ENCODE measurements at regions not wholly inside any gene's neighbourhood (a gene's known extent, or its start where the extent isn't known, plus 50 kb on each side); places are given as distances from the start of the nearest gene placed in this dataset.
A peak's percentile ranks its signal among the peaks of the same experiment; 100 is the strongest.

DNA sequence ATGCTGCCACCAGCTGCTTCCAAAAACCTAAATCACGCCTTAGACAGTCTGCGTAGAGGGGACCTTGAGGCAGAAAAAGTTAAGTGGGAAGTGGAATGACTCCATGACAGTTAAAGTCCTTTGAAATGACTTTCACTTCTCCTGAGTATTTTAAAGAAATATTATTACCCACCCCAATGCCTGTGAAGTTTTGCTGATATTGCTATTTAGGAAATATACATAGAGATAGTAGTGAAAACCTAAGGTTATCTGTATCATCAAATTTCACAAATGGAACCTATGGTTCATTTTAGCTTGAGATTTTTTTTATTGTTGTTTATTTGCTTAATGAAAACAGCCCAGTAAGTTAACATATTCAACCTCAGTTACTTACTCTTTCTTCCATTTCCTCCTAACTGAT lies 182.1 kb upstream of the FBXL4 start (continued):
- TF ChIP-seq CBX5 (IDR thresholded peaks at IDR 0.05; ENCODE audit: borderline replicate concordance, low read depth) (no peak), DIDO1 (tag; IDR thresholded peaks at IDR 0.05; ENCODE audit: low read depth) (no peak), NFYB (IDR thresholded peaks at IDR 0.05; ENCODE audit: extremely low read depth, insufficient read length) (no peak), C11orf30 (IDR thresholded peaks at IDR 0.05; ENCODE audit: low read depth) (0 out of 2 replicates have a peak, but pooled peaks have one; percentile 20), XRCC4 (IDR thresholded peaks at IDR 0.05; ENCODE audit: extremely low read depth, insufficient read depth, insufficient read length) (no peak), ARID3B (CRISPR knock-in tag; IDR thresholded peaks at IDR 0.05; ENCODE audit: borderline replicate concordance) (no peak)
- TF ChIP-seq, protein P1, sequence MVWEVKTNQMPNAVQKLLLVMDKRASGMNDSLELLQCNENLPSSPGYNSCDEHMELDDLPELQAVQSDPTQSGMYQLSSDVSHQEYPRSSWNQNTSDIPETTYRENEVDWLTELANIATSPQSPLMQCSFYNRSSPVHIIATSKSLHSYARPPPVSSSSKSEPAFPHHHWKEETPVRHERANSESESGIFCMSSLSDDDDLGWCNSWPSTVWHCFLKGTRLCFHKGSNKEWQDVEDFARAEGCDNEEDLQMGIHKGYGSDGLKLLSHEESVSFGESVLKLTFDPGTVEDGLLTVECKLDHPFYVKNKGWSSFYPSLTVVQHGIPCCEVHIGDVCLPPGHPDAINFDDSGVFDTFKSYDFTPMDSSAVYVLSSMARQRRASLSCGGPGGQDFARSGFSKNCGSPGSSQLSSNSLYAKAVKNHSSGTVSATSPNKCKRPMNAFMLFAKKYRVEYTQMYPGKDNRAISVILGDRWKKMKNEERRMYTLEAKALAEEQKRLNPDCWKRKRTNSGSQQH (CRISPR knock-in tag; IDR thresholded peaks at IDR 0.05), result no peak

- no peak for DNase-seq (ENCODE audit: extremely low read depth in 1 of 4, low spot score in 3 of 4)
- Histone ChIP-seq H4K20me1 (replicated peaks; ENCODE audit: control insufficient read depth, insufficient read depth, low read length) (no peaks in the 10 kb centered on the region), H3K9me1 (ENCODE audit: control insufficient read depth, insufficient read depth, low read length) (no peaks in the 10 kb centered on the region), H3K4me1 (replicated peaks in 1 of 2; ENCODE audit: control insufficient read depth in 2 of 2, insufficient read depth in 2 of 2, low read length in 2 of 2) (no peaks in the 10 kb centered on the region), H2AFZ (ENCODE audit: low read depth, low read length) (no peak overlapping the region), H3K27ac (ENCODE audit: extremely low read depth, low read depth, low read length) (no peak overlapping the region), H3K4me2 (ENCODE audit: insufficient read depth, low read length) (no peak overlapping the region), H3K27me3 (ENCODE audit: control insufficient read depth in 2 of 2, insufficient read depth in 2 of 2, low read length in 2 of 2) (no peaks in the 10 kb centered on the region), H3K9ac (ENCODE audit: insufficient read depth in 1 of 2, low read depth in 2 of 2, low read length in 2 of 2) (0 out of 4 replicates have a peak overlapping the region, but pooled peaks of 1 of the 2 experiments have one; percentile 17), H3K79me2 (ENCODE audit: control insufficient read depth, insufficient read depth, low read length) (no peaks in the 10 kb centered on the region), H3K9me3 (replicated peaks; ENCODE audit: control insufficient read depth, insufficient read depth, low read depth, low read length) (no peaks in the 10 kb centered on the region), H3K36me3 (ENCODE audit: control insufficient read depth, insufficient read depth, low read length) (no peaks in the 10 kb centered on the region), H3K4me3 (no peak overlapping the region)
- CTCF ChIA-PET (ENCODE audit: low intra/inter-chr PET ratio), result no interaction called here
- WGBS (ENCODE audit: insufficient coverage, low coverage, missing lambda C conversion rate), result 3% methylated on average over 3 of the region's 3 CpGs
- POLR2A ChIA-PET, result interaction anchor here (0.6 kb wide), 1 partner anchor 12 kb away, joined by 3 read pairs; no protein-coding TSS in a partner anchor
- intact Hi-C loops (cut with micrococcal nuclease) (no loop called here), in situ Hi-C loops (cut with MboI) (no loop called here)
- no peak for FAIRE-seq
- ATAC-seq, result no peak
- no peak for TF ChIP-seq NR2F6 (CRISPR knock-in tag; IDR thresholded peaks at IDR 0.05)
- TF ChIP-seq HNRNPL (IDR thresholded peaks at IDR 0.05; ENCODE audit: low read depth, low read length), result no peak
- TF ChIP-seq NFRKB (IDR thresholded peaks at IDR 0.05; ENCODE audit: low read depth), result no peak
- no peak for TF ChIP-seq SIN3A (IDR thresholded peaks at IDR 0.05; ENCODE audit: borderline replicate concordance in 2 of 2, control insufficient read depth in 1 of 2, low read depth in 2 of 2, low read length in 2 of 2)
- TF ChIP-seq ELF4 (CRISPR knock-in tag; IDR thresholded peaks at IDR 0.05), result no peak
- no peak for TF ChIP-seq FOXP1 (CRISPR knock-in tag; IDR thresholded peaks at IDR 0.05)
- TF ChIP-seq ZNF263 (CRISPR knock-in tag; IDR thresholded peaks at IDR 0.05; ENCODE audit: borderline replicate concordance), result no peak
- no peak for TF ChIP-seq CREM (IDR thresholded peaks at IDR 0.05; ENCODE audit: low read depth)
- no peak for TF ChIP-seq TEAD2 (tag; IDR thresholded peaks at IDR 0.05)
- no TSS peak for BruUV-seq (replicated peaks)
Observed at GRCh38 chr6:99121748-99122147, 174.0 kb upstream of the FBXL4 start.

Data from K562 (cell line).